Tibial artery (tissue), 4 donors: ENCODE measurements at regions not wholly inside any gene's neighbourhood (a gene's known extent, or its start where the extent isn't known, plus 50 kb on each side); places are given as distances from the start of the nearest gene placed in this dataset.

Source experiments
- DNase-seq, 2 donors: peaks; one replicate each; pipeline ENCODE4 v3.0.0-alpha.2; 2019
- H3K27ac ChIP-seq, 2 donors: fragments of 200-600 bp; sonication (generic) in 1 of 2; 1 replicate in 1 of 2; 2 replicates in 1 of 2; pipeline ENCODE4 v1.5.1; 2018 to 2019; ENCODE audit warnings: mild to moderate bottlenecking in 1 of 2
- H3K27me3 ChIP-seq, 2 donors: fragments of 200-600 bp; sonication (generic) in 1 of 2; one replicate each; pipeline versions ENCODE4 v1.5.1 to v1.6.0; 2016 to 2019
- H3K36me3 ChIP-seq, 3 donors: fragments of 200-600 bp; sonication (generic) in 2 of 3; one replicate each; pipeline ENCODE4 v1.5.1; 2016 to 2019; ENCODE audit warnings: mild to moderate bottlenecking in 2 of 3
- H3K4me1 ChIP-seq, 4 donors: fragments of 200-600 bp; sonication (generic) in 2 of 4; 1 replicate in 3 of 4; 2 replicates in 1 of 4; pipeline ENCODE4 v1.5.1; 2016 to 2019
- H3K4me3 ChIP-seq, 2 donors: fragments of 200-600 bp; sonication (generic) in 1 of 2; 1 replicate in 1 of 2; 2 replicates in 1 of 2; pipeline ENCODE4 v1.5.1; 2018 to 2019; ENCODE audit warnings: mild to moderate bottlenecking in 2 of 2
- H3K9me3 ChIP-seq, 3 donors: fragments of 200-600 bp; sonication (generic) in 1 of 3; one replicate each; pipeline ENCODE4 v1.5.1; 2016 to 2019
- CTCF ChIP-seq, 2 experiments: fragments of 200-600 bp in 1 of 2; fragments of 450-650 bp in 1 of 2; IDR thresholded peaks; one replicate each; pipeline ENCODE4 v1.5.1; 2017 to 2019; ENCODE audit warnings: antibody characterized with exemption in 2 of 2, mild to moderate bottlenecking in 1 of 2, moderate library complexity in 1 of 2
- intact Hi-C: fragments of 100-400 bp; cut with DNase I; formaldehyde crosslinking; loops from one replicate; pipeline ENCODE4 v1.15.0; 2023; ENCODE audit warnings: low total_unique reads

GRCh38 chr3:141682921-141683320, 55.2 kb upstream of the RNF7 start:
- no peak for TF ChIP-seq CTCF (IDR thresholded peaks at IDR 0.05)
- Histone ChIP-seq H3K4me1 (peaks cover 0 to 19% (median 7%) of the 10 kb centered on the region in 4 donors), H3K36me3 (no peaks in the 10 kb centered on the region), H3K9me3 (no peaks in the 10 kb centered on the region), H3K4me3 (no peak overlapping the region), H3K27me3 (no peaks in the 10 kb centered on the region), H3K27ac (no peak overlapping the region)
- intact Hi-C loops, result no loop called here
- DNase-seq, result no peak

- H3K27me3 ChIP-seq, result no peaks in the 10 kb centered on the region
- H3K4me3 ChIP-seq, result no peak overlapping the region
- intact Hi-C loops, result no loop called here
- H3K36me3 ChIP-seq, result no peaks in the 10 kb centered on the region
- H3K9me3 ChIP-seq, result no peaks in the 10 kb centered on the region
- no peak for DNase-seq
- H3K4me1 ChIP-seq, result peaks cover 0 to 19% (median 7%) of the 10 kb centered on the region in 4 donors
- TF ChIP-seq CTCF (IDR thresholded peaks at IDR 0.05), result no peak
- no peak overlapping the region for H3K27ac ChIP-seq
Measured at GRCh38 chr3:141684758-141685157, 53.3 kb upstream of the RNF7 start.

GRCh38 chr3:141686466-141687291, 51.4 kb upstream of the RNF7 start:
- H3K9me3 ChIP-seq, result no peaks in the 10 kb centered on the region
- peaks cover 0 to 10% (median 2%) of the 10 kb centered on the region in 4 donors for H3K4me1 ChIP-seq
- H3K36me3 ChIP-seq, result no peaks in the 10 kb centered on the region
- peak; percentile 60 to 83 for DNase-seq
- intact Hi-C loops, result no loop called here
- H3K27me3 ChIP-seq, result no peaks in the 10 kb centered on the region
- TF ChIP-seq CTCF (IDR thresholded peaks at IDR 0.05), result no peak
- H3K4me3 ChIP-seq, result peak overlapping the region; percentile 39 to 49
- peak overlapping the region; percentile 37 to 60 for H3K27ac ChIP-seq
